ENCODE measurements at regions not wholly inside any gene's neighbourhood (a gene's known extent, or its start where the extent isn't known, plus 50 kb on each side); places are given as distances from the start of the nearest gene placed in this dataset.
A peak's percentile ranks its signal among the peaks of the same experiment; 100 is the strongest.

DNA sequence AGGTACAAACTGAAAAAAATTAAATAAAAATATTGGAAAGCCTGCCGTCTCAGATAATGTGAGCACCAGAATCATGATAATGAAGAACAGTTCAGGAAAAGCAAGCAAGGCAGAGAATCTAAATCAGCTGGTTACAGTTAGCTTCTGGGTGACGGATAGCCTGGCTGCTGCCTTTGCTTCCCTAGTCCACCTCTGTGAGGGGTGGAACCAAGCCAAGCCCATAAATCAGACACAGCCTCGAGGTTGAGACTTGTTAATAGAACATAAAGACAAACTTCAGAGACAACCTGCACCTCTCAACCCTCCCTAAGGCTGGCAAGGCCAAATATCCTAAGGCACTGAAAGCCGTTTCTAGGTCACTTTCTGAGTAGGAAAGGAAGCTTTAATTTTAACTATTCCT is 334.7 kb upstream of the SLC39A10 start:
- TF ChIP-seq CREB1 (IDR thresholded peaks at IDR 0.05; ENCODE audit: low read depth), result no peak
- no peak for TF ChIP-seq FOXM1 (IDR thresholded peaks at IDR 0.05; ENCODE audit: borderline replicate concordance, low read depth)
- TF ChIP-seq ZBTB7A (IDR thresholded peaks at IDR 0.05; ENCODE audit: low read depth), result no peak
- no peak for TF ChIP-seq TEAD4 (IDR thresholded peaks at IDR 0.05)
- TF ChIP-seq, protein P1, sequence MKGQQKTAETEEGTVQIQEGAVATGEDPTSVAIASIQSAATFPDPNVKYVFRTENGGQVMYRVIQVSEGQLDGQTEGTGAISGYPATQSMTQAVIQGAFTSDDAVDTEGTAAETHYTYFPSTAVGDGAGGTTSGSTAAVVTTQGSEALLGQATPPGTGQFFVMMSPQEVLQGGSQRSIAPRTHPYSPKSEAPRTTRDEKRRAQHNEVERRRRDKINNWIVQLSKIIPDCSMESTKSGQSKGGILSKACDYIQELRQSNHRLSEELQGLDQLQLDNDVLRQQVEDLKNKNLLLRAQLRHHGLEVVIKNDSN (IDR thresholded peaks at IDR 0.05), result no peak
- no peak for TF ChIP-seq EP300 (IDR thresholded peaks at IDR 0.05; ENCODE audit: borderline replicate concordance)

- no peak for TF ChIP-seq EP300 (IDR thresholded peaks at IDR 0.05; ENCODE audit: borderline replicate concordance)
- no peak for TF ChIP-seq RAD21 (IDR thresholded peaks at IDR 0.05; ENCODE audit: low read depth)
- TF ChIP-seq NFIC (IDR thresholded peaks at IDR 0.05), result no peak
- no peak for TF ChIP-seq TAF1 (IDR thresholded peaks at IDR 0.05; ENCODE audit: low read depth)
Observed at GRCh38 chr2:195320413-195320973, 336.5 kb upstream of the SLC39A10 start.

DNA sequence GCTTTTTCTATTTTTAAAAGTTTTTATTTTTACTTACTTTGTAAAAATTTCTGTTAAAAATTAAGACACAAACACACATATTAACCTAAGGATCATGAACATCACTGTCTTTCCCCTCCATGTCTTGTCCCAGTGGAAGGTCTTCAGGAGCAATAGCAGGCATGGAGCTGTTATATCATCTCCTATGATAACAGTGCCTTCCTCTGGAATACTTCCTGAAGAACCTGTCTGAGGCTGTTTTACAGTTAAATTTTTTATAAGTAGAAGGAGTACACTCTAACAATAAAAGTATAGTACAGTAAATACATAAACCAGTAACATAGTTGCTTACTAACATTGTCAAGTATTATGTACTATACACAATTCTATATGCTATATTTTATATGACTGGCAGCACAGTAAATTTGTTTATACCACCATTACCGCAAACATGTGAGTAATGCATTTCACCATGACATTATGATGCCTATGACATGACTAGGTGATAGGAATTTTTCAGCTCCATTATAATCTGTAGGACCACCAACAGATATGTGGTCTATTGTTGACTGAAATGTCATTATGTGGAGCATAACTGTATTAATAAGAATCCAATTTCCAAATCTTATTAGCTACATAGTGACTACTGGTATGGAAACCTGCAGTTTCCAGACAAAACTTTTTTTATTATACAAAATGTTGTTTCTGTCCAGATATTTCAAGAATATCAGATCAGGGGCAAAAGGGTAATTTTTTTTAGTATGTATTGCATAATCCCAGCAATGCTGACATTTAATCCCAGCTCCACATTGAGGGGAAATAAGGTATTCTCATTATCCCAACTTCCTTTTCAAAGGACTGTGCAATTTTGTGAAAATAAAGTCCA is 337.2 kb upstream of the SLC39A10 start:
- TF ChIP-seq MAX (IDR thresholded peaks at IDR 0.05), result no peak
- TF ChIP-seq CREB1 (IDR thresholded peaks at IDR 0.05; ENCODE audit: low read depth), result no peak
- TF ChIP-seq, protein P1 (IDR thresholded peaks at IDR 0.05), result no peak
- no peak for TF ChIP-seq YY1 (IDR thresholded peaks at IDR 0.05; ENCODE audit: low read depth)
- no peak for TF ChIP-seq NFIC (IDR thresholded peaks at IDR 0.05)
- no peak for TF ChIP-seq TAF1 (IDR thresholded peaks at IDR 0.05; ENCODE audit: low read depth)
- TF ChIP-seq TEAD4 (IDR thresholded peaks at IDR 0.05), result no peak
- TF ChIP-seq, protein P2, sequence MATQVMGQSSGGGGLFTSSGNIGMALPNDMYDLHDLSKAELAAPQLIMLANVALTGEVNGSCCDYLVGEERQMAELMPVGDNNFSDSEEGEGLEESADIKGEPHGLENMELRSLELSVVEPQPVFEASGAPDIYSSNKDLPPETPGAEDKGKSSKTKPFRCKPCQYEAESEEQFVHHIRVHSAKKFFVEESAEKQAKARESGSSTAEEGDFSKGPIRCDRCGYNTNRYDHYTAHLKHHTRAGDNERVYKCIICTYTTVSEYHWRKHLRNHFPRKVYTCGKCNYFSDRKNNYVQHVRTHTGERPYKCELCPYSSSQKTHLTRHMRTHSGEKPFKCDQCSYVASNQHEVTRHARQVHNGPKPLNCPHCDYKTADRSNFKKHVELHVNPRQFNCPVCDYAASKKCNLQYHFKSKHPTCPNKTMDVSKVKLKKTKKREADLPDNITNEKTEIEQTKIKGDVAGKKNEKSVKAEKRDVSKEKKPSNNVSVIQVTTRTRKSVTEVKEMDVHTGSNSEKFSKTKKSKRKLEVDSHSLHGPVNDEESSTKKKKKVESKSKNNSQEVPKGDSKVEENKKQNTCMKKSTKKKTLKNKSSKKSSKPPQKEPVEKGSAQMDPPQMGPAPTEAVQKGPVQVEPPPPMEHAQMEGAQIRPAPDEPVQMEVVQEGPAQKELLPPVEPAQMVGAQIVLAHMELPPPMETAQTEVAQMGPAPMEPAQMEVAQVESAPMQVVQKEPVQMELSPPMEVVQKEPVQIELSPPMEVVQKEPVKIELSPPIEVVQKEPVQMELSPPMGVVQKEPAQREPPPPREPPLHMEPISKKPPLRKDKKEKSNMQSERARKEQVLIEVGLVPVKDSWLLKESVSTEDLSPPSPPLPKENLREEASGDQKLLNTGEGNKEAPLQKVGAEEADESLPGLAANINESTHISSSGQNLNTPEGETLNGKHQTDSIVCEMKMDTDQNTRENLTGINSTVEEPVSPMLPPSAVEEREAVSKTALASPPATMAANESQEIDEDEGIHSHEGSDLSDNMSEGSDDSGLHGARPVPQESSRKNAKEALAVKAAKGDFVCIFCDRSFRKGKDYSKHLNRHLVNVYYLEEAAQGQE (IDR thresholded peaks at IDR 0.05; ENCODE audit: low read depth), result no peak
- TF ChIP-seq RAD21 (IDR thresholded peaks at IDR 0.05; ENCODE audit: low read depth), result no peak
- TF ChIP-seq EP300 (IDR thresholded peaks at IDR 0.05; ENCODE audit: borderline replicate concordance), result no peak
- TF ChIP-seq CEBPB (IDR thresholded peaks at IDR 0.05), result no peak
- TF ChIP-seq FOXM1 (IDR thresholded peaks at IDR 0.05; ENCODE audit: borderline replicate concordance, low read depth), result no peak
- no peak for TF ChIP-seq EGR1 (IDR thresholded peaks at IDR 0.05)
- no peak for TF ChIP-seq ZBTB7A (IDR thresholded peaks at IDR 0.05; ENCODE audit: low read depth)
- TF ChIP-seq TCF12 (IDR thresholded peaks at IDR 0.05; ENCODE audit: low read depth), result no peak

DNA sequence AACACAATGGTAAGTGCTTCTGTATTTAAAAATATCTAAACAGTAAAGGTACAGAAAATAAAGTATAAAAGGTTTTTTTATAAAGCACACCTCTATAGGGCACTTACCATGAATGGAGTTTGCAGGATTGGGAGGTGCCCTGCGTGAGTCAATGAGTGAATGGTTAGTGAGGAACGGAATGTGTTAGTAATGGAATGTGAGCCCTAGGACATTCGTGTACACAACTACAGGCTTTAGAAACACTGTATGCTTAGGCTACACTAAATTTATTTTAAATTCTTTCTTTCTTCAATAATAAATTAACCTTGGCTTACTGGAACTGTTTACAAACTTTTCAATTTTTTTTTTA is 337.9 kb upstream of the SLC39A10 start:
- TF ChIP-seq YY1 (IDR thresholded peaks at IDR 0.05; ENCODE audit: low read depth), result no peak
- TF ChIP-seq, protein P1 (IDR thresholded peaks at IDR 0.05), result no peak
- TF ChIP-seq, protein P2 (IDR thresholded peaks at IDR 0.05; ENCODE audit: low read depth), result no peak

DNA sequence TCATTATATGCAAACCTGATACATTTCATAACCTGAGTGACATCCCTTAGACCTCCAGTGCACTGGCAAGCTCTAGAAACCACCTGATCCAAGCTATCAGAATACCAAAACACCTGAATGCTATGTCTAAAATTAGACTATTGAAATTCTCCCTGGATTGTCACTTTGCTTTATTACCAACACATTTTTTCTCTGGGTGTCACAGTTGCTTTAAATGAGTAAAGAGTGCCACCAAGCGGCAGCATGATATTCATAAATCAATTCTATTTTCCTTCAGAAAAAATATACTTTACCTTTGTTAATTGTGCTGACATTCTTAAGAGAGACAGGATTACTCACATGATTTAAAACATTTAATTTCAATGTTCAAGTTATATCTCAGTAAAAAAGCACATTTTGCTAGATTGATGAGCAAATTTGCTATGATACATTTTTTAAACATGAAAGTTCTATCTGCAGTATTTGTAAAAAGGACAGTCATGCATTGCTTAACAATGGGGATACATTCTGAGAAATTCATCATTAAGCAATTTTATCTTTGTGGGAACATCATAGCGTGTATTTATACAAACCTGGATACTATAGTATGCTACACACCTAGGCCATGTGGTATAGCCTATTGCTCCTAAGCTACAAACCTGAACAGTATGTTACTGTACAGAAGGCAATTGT is 338.4 kb upstream of the SLC39A10 start:
- peak; percentile 84 for TF ChIP-seq RAD21 (IDR thresholded peaks at IDR 0.05; ENCODE audit: low read depth)
- TF ChIP-seq EGR1 (IDR thresholded peaks at IDR 0.05), result no peak
- no peak for TF ChIP-seq NFIC (IDR thresholded peaks at IDR 0.05)
- TF ChIP-seq, protein P2 (IDR thresholded peaks at IDR 0.05; ENCODE audit: low read depth), result no peak
- TF ChIP-seq EP300 (IDR thresholded peaks at IDR 0.05; ENCODE audit: borderline replicate concordance), result no peak
- no peak for TF ChIP-seq TAF1 (IDR thresholded peaks at IDR 0.05; ENCODE audit: low read depth)
- TF ChIP-seq CEBPB (IDR thresholded peaks at IDR 0.05), result no peak
- no peak for TF ChIP-seq ZBTB7A (IDR thresholded peaks at IDR 0.05; ENCODE audit: low read depth)
